Fibroblast of skin of abdomen (primary cell): ENCODE measurements at regions not wholly inside any gene's neighbourhood (a gene's known extent, or its start where the extent isn't known, plus 50 kb on each side); places are given as distances from the start of the nearest gene placed in this dataset.
"Not testable (repeated sequence)": the region's sequence is repeated elsewhere in the genome, so short reads cannot be mapped to it uniquely, and the experiment has no call there.

ENCODE experiments used
- DNase-seq: peaks from one replicate; pipeline ENCODE4 v3.0.0-alpha.2; 2013

DNA sequence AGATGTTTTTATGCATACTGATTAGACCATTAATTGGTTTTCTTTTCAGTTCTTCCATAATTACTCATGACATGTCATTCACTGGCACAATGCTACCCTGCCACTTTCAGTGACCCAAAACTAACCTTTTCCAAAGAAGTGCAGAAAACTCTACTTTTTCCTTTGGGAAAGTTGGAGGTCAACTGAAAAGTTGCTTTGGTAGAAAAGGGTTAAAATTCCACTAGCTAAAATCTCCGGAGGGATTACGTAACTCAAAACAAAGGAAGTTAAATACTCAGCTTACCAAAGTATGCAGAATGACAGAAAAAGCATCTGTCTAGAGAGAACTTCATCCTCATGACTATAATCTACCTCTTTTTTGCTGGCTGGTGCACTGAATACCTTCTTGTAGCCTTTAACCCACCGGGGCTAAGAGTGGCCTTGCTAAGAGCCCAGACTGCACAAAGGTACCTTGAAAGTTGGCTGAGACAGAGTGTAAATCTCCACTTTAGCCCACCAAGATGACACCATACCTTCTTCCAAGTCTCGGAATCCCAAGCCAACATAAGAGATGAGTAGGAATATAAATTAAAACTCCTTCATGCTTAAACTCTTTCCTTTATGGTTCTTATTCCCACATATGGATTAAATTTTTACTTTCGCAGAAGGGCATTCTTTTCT is 1099.5 kb upstream of the INTU start:
- DNase-seq: peak; percentile 49

DNA sequence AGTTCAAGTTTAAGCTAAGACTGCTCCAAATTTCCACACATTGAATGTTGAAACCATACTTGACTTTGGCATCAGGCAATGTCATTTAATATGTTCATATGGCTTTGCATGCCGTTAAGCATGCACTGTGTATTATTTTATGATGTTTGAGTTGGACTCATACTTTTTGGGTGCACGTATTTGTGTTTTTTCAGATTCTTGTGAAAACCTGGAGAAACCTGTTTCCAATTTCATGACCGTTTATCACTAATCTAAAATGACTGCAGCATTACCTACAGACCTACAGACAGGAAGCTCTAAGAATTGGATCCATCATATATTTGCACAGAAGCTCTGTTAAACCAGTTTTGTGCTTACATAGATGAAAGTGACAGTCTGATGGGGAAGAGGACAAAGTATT is 1093.0 kb upstream of the INTU start:
- DNase-seq: no peak

DNA sequence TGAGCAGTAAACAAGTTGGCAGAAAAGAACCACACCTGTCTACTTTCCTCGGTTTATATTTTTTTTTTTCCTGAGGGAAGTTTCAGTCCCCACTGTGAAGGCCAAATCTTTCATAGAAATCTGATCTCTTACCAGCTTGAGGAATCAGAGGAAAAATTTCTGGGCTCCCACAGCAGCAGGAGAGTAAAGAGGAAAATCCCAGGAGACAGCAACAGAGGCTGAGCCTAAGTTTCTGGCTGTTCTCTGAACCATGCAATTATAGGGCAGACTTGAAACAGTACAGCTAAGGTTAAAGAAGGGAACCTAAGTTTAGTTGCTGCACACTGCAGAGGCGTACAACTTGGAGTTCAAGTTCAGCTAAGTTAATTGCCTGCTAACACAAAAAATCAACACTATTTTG is 1090.9 kb upstream of the INTU start:
- no peak for DNase-seq

DNA sequence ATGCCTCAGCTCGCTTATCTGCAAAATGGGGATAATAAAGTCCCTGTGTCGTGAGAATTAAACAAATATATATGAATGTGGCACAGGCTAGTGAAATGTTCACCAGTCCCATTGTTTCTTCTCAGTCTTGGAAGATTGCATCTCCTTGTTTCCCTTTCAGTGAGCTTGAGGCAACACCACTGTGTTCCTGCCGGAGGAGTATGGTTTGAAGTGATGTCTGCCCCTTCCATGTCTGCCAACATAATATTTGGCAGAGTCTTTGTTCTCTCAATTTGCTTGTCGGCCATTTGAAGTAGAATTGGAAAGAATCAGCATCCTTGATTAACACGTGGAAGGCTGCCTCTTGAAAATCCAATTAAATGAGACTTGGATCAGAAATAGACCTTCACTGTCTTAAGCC is 1088.5 kb upstream of the INTU start:
- DNase-seq: no peak

DNA sequence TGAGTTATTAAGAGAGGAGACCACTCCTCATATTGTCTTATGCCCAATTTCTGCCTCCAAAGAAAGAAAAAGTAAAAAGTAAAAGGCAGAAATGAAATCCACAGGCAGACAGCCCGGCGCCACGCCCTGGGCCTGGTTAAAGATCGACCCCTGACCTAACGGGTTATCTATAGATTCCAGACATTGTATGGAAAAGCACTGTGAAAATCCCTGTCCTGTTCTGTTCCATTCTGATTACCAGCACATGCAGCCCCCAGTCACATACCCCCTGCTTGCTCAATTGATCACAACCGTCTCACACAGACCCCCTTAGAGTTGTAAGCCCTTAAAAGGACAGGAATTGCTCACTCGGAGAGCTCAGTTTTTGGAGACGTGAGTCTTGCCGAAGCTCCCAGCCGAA is 1086.6 kb upstream of the INTU start:
- not testable (repeated sequence) for DNase-seq

DNA sequence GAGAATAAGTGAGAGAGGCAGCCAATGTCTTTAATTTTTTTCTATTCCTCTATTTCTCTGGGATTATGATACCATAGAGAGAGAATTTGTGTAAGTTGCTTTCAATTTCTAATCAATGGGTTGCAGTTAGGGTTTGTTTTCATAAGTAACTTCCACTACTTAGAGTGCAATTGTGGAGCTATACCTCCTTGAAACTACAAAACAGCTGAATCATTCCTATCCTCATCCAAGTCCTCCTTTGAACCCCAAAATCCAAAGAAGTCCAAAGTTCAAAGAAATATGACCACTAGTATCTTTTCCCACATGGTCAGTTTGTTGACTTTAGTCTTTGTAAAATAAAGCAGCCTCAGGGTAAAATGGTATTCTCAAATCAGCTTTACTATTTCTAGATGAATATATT is 1085.4 kb upstream of the INTU start:
- DNase-seq: no peak

DNA sequence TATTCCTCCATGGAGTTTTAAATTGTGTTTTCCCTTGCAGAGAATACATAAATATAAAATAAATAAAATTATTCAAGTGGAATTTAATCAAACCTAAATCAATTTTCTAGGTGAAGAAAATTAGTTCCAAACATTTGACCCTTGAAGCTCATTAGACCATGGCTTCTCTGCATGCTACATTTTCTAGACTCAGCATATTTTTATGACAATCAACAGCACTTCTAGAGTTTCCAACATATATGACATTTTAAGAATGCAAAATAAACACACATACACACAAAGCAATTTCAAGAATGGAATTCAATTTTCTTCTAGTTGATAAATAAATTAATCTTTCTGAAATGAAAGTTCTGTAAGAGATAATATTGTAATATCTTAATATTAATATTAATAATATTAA is 1083.9 kb upstream of the INTU start:
- no peak for DNase-seq

DNA sequence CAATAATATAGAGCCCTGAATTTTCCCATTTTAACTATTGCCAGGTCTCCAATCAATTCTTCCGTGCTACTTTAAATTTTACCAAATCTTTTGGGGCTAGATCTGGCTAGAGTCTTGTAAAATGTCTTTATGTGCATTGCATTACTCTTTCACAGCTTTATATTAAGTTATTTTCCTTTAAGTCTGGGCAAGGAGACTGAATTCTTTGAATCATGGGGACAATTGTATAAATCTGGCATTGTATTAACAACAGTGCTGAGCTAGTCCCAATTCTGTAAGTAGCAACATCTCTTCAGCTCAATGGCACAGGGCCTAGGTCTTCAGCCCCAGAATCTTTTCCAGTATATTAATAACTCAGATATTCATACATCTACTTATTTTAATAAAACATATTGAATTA is 1080.4 kb upstream of the INTU start:
- DNase-seq: no peak

DNA sequence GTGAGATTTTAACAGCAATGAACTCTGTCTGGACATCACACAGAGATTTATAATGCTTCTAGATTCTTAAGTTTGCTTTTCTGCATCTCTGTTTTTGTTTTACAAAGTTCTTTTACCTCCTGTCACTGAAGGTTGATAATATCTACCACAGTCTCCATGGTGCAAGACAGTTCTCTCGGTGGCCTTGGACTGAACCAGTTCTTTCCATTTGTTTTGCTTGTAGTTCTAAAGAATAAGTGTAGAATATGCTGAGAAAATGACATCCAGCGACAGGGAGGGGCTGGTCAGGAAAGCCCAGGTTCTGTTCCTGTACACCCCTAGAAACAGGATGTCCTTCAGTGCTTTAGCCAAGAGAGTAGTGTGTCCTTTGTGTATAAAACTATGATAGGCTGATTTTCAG is 1079.5 kb upstream of the INTU start:
- DNase-seq: no peak

DNA sequence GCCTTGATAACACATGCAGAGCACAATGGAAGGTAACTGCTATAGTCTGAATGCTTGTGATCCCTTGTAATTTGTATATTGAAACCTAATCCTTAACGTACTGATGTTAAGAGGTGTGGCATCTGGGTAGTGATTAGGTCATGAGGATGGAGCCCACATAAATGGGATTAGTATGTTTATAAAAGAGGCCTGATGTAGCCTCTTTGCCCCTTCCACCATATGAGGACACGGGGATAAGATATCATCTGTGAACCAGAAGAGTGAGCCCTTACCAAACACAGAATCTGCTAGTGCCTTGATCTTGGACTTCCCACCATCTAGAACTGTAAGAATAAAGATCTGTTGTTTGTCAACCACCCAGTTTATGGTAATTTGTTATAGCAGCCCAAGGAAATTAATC is 1074.2 kb upstream of the INTU start:
- DNase-seq: no peak

DNA sequence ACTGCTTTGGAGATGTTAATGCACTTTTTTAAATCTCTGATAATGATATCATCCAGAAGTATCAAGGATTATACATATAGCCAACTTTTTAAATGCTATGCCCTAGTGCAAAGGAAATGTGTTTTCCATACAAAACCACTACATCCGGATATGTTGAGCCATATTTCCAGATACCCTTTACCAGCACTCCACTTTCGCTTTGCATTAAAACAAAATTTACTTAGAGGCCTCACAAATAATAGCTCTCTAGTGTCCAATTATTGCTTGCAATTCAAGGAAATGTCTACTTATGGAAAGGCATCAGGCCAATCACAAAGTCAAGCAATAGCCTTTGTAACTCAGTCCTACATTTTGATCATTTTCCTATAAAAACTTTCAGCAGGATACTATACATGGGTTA is 1072.8 kb upstream of the INTU start:
- no peak for DNase-seq

DNA sequence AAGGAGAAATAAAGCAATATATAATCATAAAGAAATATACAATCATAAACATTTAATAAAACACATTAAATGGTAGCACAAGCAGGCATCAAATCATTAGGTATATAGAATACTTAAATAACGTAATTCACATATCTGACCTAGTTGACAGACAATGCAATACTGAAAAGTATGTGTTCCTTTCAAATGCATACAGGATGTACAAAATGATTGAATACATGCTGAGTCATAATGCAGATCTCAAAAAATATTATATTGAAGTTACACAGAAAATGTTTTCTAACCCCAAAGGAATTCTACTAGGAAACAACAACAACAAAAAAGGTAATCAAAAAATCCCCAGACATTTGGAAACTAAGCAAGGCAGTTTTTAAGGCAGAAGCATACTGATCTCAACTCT is 1072.0 kb upstream of the INTU start:
- DNase-seq: no peak

DNA sequence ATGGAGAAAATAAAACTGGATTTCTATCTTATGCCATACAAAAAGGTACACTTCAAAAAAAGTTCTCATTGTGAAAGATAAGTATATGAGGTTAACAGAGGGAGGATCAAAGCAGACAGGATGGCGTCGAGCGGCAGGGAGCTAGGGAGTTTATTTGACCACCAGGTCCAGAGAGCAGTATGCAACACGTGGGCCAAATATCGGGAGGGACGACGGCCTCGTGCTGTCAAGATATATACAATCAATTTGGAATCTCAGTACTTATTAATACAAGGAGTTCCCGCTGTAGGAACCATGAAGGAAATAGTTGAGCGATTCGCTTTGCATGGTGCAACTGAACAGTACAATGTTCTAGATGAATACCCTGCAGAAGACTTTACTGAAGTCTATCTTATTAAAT is 1069.4 kb upstream of the INTU start:
- no peak for DNase-seq

DNA sequence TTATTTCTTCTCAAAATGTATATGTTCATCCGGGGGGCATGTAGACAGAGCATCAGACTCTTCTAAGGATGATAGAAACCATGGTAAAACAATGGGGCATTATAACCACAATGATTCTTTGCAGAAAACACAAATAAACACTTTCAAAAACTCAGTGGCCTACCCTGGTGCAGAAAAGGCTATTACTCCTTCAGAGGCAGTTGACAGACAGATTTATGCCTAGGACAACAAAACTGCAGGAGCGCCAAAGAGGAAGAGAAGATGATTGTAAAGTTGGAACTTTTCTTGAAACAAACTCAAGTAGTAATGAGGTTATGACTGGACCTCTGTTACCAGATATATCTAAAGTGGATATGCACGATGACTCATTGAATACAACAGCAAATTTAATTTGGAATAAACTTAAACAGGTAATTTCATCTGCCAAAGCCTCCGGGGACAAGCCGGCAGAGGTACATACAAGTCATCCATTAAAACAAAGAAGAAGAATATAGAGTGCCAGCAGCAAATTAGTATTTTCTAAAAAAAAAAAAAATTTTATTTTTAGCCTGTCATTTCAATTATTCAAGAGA is 1068.4 kb upstream of the INTU start:
- no peak for DNase-seq

DNA sequence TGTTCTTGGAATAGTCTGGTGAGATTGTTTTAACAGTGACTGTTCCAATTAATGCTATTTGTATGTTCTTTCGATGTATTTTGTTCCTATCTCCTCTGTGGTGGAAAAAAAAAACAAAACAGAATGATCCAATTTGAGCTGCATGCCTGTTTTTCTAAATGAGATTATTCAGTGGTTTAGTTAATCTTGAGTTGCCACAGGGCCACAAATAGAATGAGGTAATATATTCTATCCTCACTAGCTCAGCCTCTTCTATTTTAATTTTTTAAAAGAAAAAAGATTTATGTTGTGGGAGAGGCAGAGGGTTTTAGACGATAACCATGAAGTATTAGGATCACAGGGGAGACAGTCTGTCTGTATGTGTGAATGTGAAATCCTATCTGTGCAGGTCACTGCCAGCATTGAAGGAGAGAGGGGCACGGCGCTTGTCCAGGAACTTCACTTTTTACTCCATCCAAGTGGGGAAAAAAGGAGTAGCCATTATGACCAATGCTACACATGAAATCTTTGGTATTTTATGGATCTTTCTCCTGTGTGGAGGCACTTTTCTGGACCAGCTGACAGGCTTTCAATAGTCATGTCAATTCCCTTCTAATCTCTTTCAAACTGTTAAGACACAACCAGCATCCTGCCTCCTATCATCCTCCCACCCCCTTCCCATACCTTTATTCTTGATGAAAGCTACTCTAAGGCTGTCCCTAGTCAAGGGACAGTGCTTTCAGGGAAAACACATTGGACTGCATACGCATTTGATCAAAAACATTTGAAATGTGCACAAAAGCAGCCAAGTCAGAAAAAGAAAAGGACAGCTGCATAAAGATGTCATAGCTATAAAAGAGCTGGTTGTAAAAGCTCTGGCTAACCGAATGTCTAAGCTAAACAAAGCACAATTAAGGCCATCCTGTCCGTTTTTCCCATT is 1063.8 kb upstream of the INTU start:
- DNase-seq: no peak

DNA sequence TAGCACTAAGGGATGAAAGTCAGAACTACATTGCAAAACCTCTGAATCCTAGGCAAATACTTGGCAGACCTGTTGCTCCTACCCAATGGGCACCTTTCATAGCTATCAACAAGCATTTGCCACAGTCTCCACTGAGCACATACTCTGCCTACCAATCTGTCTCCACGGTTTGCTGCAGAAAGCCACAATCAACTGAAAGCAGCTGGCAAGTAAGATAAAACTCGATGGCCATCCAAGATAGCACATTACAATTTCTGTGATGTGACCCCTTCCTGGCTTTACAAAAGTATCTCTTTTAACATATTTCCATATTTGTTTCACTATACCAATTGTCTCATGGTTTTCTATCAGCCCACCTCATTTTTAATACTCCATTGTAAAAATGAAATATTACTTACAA is 1060.5 kb upstream of the INTU start:
- DNase-seq: no peak

DNA sequence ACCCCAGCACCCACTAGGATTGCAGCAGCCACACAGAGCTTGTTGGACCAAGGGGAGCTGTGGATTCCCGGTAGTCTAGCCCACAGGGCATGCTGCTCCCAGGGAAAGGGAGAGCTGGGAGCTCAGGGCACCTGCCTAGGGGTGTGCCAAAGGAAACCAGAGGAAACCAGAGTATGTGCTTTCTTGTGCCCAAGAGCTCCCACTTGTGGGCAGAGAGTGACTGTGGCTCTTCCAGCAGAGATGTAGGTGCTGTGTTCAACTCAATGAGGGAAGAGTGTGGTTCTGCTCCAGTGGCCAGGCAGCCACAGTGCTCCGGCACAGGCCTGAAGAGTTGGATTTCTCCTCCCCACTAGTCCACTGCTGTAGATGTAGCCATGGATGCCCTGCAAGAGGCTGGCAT is 1050.0 kb upstream of the INTU start:
- no peak for DNase-seq

DNA sequence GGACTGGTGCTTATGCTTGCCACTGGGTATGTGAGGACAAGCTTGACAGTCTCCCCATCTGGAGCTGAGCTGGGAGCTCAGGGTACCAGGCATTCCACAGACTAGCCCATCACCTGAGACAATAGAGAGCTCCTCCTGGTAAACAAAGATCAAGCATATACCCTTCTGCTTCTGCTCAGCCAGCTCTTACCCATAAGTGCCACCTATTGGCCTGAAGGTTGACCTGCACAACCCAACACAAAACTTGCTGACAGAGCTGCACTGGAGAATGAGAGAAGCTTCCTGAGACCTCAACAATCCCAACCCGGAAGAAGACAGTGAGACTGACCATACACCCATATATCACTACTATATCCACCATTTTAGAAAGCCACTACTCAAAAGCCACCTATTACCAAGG is 1049.2 kb upstream of the INTU start:
- DNase-seq: peak; percentile 15

DNA sequence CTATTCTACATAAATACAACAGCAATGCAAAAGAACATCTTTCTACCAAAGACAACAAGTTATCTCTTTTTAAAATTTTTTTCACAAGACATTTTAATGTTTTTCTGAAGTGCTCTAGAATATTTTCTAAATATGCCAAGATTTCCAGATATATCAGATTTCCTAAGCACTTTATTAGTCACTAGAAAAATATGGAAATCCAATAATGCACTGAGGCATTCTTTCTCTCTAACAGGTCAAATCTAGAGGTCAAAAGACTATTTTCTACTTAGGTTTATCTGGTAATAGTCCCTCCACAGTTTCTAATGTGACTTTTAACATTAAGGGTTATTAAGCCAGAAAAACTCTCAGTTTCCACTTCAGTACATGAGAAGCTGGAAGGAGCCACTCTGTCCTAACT is 1041.2 kb upstream of the INTU start:
- DNase-seq: peak; percentile 17

DNA sequence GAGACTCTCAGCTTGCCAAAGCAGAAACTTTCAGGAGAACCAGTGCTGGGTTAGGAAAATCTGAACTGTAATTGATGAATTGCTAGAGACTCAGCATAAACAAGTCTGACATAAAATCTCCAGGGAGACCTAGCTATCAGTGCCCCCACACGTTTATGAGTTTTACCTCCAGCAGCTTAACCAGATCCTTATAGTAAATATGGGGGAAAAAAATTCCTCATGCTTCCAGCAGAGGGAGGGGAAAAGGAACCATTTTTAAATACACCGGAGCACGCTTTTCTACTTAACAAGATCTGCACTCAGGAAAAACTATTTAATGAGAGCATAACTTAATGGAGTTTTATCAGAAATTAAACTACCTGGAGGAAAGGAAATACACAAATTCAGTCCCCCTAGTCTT is 1040.7 kb upstream of the INTU start:
- peak; percentile 27 for DNase-seq

DNA sequence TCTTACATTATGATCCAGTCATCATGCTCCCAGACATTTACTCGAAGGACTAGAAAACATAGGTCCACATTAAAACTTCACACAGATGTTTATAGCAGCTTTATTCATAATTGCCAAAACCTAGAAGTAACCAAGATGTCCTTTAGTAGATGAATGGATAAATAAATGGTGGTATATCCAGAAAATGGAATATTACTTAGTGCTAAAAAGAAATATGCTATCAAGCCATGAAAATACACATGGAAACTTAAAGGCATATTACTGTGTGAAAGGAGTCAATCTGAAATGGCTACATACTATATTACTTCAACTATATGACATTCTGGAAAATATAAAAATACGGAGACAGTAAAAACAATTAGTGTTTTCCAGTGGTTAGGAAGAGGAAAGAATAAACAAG is 1039.1 kb upstream of the INTU start:
- no peak for DNase-seq

DNA sequence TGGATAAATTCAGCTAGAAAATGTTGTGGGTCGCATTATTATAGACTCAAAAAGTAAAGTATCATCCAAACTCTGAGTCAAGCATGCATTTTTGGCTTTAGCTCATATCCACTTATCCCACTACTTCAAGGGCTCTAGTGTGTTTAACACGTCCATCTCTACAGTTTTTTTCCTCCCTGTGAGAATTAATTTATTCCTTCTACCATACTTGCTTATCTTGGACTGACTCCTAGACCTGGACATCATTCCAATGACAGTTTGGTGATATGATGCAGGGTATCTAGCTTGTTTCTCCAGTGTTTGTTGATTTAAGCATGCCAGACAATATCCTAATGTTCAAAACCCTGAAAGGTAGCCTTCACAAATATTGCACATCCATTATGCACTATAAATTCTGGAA is 1037.1 kb upstream of the INTU start:
- DNase-seq: no peak

DNA sequence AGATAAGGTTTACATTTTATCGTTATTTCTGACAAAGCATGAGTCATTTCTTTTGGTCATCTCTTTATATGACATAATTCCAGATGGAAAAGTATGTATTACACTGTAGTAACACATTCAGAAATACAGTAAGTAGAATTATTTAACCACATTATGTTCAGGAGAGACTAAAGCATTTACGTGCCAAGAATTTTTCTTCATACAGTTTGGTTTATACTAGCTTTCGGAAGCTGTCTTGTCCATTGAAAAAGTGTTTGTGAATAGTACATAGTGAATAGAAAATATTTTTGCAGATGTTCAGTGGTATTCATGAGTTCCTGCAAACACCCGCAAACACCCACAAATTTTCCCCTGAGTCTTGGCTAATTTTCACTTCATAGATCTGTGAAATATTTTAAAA is 1033.0 kb upstream of the INTU start:
- DNase-seq: peak; percentile 55

DNA sequence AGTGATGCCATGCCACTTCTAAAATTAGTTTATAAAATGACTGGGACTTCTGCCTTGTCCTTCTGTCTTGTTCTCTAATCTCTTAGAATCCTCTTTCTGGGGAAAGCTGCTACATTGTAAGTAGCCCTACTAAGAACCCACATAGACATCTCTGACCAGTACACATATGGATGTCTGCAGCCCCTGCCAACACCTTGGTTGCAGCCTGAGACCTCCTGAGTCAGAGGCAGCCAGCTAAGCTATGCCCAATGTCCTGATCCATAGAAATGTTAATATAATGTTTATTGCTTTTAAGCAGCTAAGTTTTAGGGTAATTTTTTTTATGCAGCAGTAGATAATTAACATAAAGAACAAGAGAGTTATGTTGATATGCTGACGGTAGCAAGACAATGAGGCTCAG is 1029.5 kb upstream of the INTU start:
- no peak for DNase-seq
